ENCODE measurements at regions not wholly inside any gene's neighbourhood (a gene's known extent, or its start where the extent isn't known, plus 50 kb on each side); places are given as distances from the start of the nearest gene placed in this dataset.

DNA sequence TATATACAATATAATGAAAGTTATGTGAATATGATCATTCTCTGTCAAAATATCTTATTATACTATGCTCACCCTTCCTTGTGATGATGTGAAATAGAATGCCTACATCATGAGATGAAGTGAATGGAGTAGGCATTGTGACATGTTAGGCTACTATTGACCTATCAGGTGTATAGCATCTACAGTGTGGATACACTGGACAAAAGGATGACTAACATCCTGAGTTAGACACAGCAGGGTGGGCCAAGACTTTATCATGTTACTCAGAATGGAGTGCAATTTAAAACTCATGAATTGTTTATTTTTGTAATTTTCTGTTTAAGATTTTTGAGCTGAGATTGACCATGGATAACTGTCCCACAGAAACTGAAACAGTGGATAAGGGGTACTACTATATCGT lies 53.4 kb upstream of the NAV3 start:
- ATAC-seq (replicated peaks) (no peak), DNase-seq (no peak)
- H3K4me3 Mint-ChIP-seq = no peak overlapping the region
- H3K36me3 Mint-ChIP-seq (ENCODE audit: insufficient read depth) = no peaks in the 10 kb centered on the region
- peaks cover 0 to 14% of the 10 kb centered on the region in 2 donors for H3K9me3 Mint-ChIP-seq
- H3K27ac Mint-ChIP-seq = no peak overlapping the region
- H3K27me3 Mint-ChIP-seq = no peaks in the 10 kb centered on the region
- no peaks in the 10 kb centered on the region for H3K4me1 Mint-ChIP-seq (ENCODE audit: low read depth in 2 of 2)

DNA sequence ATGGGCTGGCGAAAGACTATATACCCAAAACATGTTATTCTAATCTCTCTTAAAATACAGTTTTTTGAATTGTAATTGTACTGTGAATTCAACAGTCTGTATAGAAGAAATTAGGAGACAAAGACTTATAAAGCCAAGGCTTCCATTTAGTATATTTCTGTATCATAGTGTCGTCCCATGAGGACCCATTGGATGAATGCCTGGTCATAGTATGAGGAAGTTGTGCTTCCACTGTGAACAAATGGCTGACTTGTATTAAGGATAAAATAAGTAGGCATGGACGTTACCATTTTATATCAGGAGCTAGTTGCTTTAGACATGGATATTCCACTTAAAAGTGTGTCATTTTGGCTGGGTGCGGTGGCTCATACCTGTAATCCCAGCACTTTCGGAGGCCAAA lies 55.9 kb upstream of the NAV3 start:
- Mint-ChIP-seq H3K36me3 (ENCODE audit: insufficient read depth) (no peaks in the 10 kb centered on the region), H3K9me3 (peaks cover 0 to 7% of the 10 kb centered on the region in 2 donors), H3K4me1 (ENCODE audit: low read depth in 2 of 2) (no peaks in the 10 kb centered on the region), H3K27ac (no peak overlapping the region), H3K4me3 (no peak overlapping the region), H3K27me3 (no peaks in the 10 kb centered on the region)
- ATAC-seq (replicated peaks) = no peak
- no peak for DNase-seq

DNA sequence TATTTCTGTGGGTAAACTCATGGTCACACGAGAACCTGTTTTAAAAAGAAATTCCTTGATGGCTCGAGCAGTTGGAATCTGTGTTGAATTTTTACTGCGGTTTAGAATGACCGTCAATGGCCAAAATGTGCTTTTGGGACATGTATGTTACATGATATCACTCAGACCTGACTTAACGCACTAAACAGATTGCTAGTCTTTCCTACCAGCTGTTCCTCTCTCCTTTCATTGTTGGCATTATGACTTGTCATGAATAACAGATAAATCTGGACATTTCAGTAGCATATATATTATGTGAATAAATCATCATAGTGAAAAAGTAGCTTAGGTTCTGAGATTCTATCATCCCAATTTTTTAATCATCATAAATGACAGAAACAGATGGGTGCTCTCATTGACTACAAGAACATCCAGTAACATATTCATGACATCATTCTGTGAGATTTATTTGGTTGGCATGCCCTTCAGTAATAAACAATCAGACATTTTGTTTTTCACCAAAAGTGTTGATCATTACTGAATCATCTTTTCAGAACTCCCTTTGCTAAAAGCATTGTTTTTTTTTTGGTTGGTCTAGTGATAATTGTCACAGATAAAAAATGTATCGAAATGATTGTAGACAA lies 57.9 kb upstream of the NAV3 start:
- Mint-ChIP-seq H3K27ac (no peak overlapping the region), H3K27me3 (no peaks in the 10 kb centered on the region), H3K4me1 (ENCODE audit: low read depth in 2 of 2) (no peaks in the 10 kb centered on the region), H3K36me3 (ENCODE audit: insufficient read depth) (no peaks in the 10 kb centered on the region), H3K9me3 (peaks cover 2 to 7% of the 10 kb centered on the region in 2 donors), H3K4me3 (no peak overlapping the region)
- ATAC-seq (replicated peaks) (no peak), DNase-seq (no peak)

DNA sequence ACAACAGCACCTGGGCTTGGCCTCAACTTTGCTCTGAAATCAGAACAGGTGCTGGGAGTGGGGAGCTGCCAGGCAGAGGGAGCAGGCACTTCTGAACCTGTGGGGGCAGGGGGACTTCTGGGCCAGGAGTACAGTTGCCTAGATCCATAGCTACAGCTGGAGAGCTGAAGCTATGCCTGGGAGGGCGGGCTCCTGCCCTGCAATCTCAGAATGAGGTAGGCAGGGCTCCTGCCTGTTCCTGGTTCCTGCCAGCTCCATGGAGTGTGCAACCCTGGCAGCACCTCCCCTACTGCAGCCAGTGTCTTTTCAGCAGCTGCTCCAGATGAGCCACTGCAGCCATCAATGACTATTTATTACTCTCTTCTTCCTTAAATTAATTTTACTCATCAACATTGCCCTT lies 62.1 kb upstream of the NAV3 start:
- H3K27me3 Mint-ChIP-seq = no peaks in the 10 kb centered on the region
- H3K4me1 Mint-ChIP-seq (ENCODE audit: low read depth in 2 of 2) = no peaks in the 10 kb centered on the region
- H3K36me3 Mint-ChIP-seq (ENCODE audit: insufficient read depth) = no peaks in the 10 kb centered on the region
- ATAC-seq (replicated peaks) (no peak), DNase-seq (no peak)
- no peak overlapping the region for H3K4me3 Mint-ChIP-seq
- H3K27ac Mint-ChIP-seq = no peak overlapping the region
- peaks cover 7 to 18% of the 10 kb centered on the region in 2 donors for H3K9me3 Mint-ChIP-seq

DNA sequence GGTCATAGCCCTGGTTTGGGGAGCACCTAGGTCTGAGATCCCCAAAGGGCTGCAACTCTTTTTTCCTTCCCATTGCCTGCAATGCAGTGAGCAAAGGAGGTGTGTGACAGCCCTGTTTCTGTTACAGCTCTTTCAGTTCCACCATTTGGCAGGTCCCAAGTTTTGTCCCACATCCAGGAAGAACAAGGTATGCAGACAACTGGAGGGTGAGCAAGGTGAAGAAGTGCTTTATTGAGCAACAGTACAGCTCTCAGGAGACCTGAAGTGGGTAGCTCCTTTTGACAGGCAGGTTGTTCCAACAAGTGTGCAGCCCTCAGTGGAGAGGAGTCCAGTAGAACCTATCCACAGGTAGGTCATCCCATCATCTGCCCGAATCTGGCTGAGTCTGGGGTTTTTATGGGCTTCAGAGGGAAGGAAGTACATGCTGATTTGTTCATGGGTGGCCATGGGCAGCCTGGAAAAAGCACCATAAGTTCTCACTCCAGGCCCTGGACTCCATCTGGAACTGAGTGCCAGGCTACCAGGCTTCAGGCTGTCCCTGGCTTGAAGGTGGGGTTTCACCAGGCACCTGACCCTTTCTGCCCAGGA lies 62.8 kb upstream of the NAV3 start:
- Mint-ChIP-seq H3K9me3 (peaks cover 9 to 12% of the 10 kb centered on the region in 2 donors), H3K27me3 (no peaks in the 10 kb centered on the region), H3K4me3 (no peak overlapping the region), H3K27ac (no peak overlapping the region), H3K36me3 (ENCODE audit: insufficient read depth) (no peaks in the 10 kb centered on the region), H3K4me1 (ENCODE audit: low read depth in 2 of 2) (no peaks in the 10 kb centered on the region)
- DNase-seq (no peak), ATAC-seq (replicated peaks) (no peak)

DNA sequence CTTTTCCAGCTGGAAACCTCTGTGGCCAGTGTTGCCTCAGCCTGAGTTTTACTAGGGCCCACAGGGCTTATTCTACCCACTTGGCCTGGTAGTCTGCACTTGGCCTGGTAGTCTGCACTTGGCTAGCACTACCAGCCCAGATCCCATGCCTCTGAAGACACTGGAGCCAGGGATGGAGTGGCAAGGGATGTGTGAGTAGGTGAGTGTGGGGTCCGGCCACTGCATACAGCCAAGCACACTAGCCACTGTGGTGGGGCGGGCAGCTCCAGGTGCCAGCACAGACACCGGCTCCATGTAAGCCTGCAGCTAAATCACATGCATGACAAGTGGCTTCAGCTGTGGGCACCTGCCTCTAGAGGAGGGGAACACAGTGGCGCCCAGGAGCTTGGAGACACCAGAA lies 63.4 kb upstream of the NAV3 start:
- peaks cover 10% of the 10 kb centered on the region in 2 donors for H3K9me3 Mint-ChIP-seq
- no peaks in the 10 kb centered on the region for H3K4me1 Mint-ChIP-seq (ENCODE audit: low read depth in 2 of 2)
- H3K36me3 Mint-ChIP-seq (ENCODE audit: insufficient read depth) = no peaks in the 10 kb centered on the region
- DNase-seq = no peak
- H3K4me3 Mint-ChIP-seq = no peak overlapping the region
- no peak overlapping the region for H3K27ac Mint-ChIP-seq
- no peak for ATAC-seq (replicated peaks)
- no peaks in the 10 kb centered on the region for H3K27me3 Mint-ChIP-seq

GRCh38 chr12:77766224-77766623 lies 64.5 kb upstream of the NAV3 start:
- no peak overlapping the region for H3K27ac Mint-ChIP-seq
- ATAC-seq (replicated peaks) (no peak), DNase-seq (no peak)
- H3K36me3 Mint-ChIP-seq (ENCODE audit: insufficient read depth) = no peaks in the 10 kb centered on the region
- H3K9me3 Mint-ChIP-seq = peaks cover 10% of the 10 kb centered on the region in 2 donors
- no peaks in the 10 kb centered on the region for H3K4me1 Mint-ChIP-seq (ENCODE audit: low read depth in 2 of 2)
- H3K4me3 Mint-ChIP-seq = no peak overlapping the region
- no peaks in the 10 kb centered on the region for H3K27me3 Mint-ChIP-seq

DNA sequence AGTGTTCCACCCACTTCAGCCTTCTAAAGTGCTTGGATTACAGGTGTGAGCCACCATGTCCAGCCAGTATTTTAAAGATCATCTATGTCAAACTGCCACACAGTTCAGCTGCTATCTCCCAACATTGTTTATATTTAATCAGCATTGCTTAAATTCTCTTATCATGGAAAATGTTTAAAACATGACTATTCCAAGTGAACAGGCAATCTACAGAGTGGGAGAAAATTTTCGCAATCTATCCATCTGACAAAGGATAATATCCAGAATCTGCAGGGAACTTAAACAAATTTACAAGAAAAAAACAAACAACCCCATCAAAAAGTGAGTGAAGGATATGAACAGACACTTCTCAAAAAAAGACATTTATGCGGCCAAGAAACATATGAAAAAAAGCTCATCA lies 69.4 kb upstream of the NAV3 start:
- Mint-ChIP-seq H3K4me1 (ENCODE audit: low read depth in 2 of 2) (no peaks in the 10 kb centered on the region), H3K4me3 (no peak overlapping the region), H3K36me3 (ENCODE audit: insufficient read depth) (no peaks in the 10 kb centered on the region), H3K27ac (no peak overlapping the region), H3K9me3 (peaks cover 10 to 14% of the 10 kb centered on the region in 2 donors), H3K27me3 (no peaks in the 10 kb centered on the region)
- DNase-seq (no peak), ATAC-seq (replicated peaks) (no peak)

DNA sequence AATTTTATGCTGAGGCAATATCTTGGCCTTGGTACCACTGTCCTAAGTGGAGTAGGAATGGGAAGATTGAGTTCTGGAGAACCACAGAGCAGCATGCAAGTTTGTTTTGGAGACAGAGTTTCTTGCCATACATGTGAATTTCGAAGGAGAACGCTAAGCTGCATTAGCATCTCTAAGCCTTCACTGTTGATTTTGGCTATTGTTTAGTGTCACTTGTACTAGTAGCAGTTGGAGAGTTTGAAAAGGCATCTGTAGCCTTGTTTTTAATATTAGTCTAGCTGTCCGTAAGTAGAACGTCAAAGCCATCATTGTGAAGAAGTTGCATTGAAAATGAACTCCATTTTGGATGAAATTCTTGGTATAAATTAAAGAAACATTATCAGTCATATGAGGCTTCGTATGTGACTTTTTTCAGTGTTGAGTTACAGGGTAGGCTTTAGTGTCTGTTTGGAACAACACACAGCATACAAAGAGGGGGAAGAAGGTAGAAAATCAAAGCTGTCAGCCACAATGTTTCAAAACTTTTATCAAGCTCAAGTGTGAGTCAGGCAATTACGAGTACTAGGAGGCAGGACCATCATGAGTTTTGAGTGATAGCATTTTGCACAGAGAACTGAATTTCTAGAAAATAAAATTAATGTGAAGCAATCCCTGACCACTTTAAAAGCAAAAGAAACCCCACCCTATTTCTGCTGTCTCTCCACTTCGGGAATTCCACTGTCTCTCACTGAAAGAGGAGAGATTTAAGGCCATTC lies 70.2 kb upstream of the NAV3 start:
- H3K4me1 Mint-ChIP-seq (ENCODE audit: low read depth in 2 of 2) = no peaks in the 10 kb centered on the region
- DNase-seq (no peak), ATAC-seq (replicated peaks) (no peak)
- no peaks in the 10 kb centered on the region for H3K27me3 Mint-ChIP-seq
- H3K9me3 Mint-ChIP-seq = peaks cover 6 to 12% of the 10 kb centered on the region in 2 donors
- no peak overlapping the region for H3K27ac Mint-ChIP-seq
- no peaks in the 10 kb centered on the region for H3K36me3 Mint-ChIP-seq (ENCODE audit: insufficient read depth)
- no peak overlapping the region for H3K4me3 Mint-ChIP-seq

DNA sequence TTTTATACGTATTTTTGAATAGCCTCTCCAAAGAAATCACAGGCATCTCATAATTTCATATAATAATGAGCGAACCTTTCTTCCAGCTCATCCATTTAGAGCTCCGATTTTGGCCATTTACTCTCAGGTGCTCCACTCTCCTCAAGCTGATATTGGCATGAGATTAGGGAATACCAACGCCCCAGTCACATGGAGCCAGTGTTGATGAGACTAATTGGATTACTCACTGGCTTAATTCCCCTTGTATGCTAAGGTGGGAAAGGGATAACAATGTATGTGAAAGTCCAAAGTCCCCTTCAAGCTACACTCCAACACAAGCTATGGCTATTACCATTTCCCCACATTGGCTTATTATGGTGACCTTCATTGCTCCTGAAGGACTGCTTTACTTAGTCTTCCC lies 76.6 kb upstream of the NAV3 start:
- no peaks in the 10 kb centered on the region for H3K36me3 Mint-ChIP-seq (ENCODE audit: insufficient read depth)
- H3K27ac Mint-ChIP-seq = no peak overlapping the region
- DNase-seq = no peak
- no peaks in the 10 kb centered on the region for H3K27me3 Mint-ChIP-seq
- H3K4me3 Mint-ChIP-seq = no peak overlapping the region
- peaks cover 0 to 5% of the 10 kb centered on the region in 2 donors for H3K9me3 Mint-ChIP-seq
- H3K4me1 Mint-ChIP-seq (ENCODE audit: low read depth in 2 of 2) = no peaks in the 10 kb centered on the region
- ATAC-seq (replicated peaks) = no peak

- H3K27me3 Mint-ChIP-seq = no peaks in the 10 kb centered on the region
- no peak overlapping the region for H3K4me3 Mint-ChIP-seq
- no peak for ATAC-seq (replicated peaks)
- H3K4me1 Mint-ChIP-seq (ENCODE audit: low read depth in 2 of 2) = no peaks in the 10 kb centered on the region
- no peak overlapping the region for H3K27ac Mint-ChIP-seq
- no peak for DNase-seq
- no peaks in the 10 kb centered on the region for H3K36me3 Mint-ChIP-seq (ENCODE audit: insufficient read depth)
- peaks cover 8% of the 10 kb centered on the region in 2 donors for H3K9me3 Mint-ChIP-seq
These were observed 78.8 kb upstream of the NAV3 start for GRCh38 chr12:77751939-77752338.

DNA sequence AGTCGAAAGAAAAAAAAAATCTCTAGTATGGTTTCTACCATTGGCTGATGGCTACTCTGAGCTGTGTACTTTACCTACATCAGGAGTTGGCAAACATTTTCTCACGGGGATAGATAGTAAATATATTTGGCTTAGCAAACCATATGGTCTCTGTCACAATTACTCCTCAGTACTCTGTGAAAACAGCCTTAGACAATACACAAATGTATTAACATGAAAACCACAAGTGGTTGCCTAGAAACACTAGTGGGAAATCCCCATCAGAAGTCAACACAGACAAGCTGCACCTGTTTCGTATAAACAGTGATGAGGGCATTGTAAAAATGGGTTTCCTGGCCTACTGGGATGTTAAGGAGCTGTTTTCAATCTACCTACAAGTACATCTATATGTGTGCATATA lies 84.6 kb upstream of the NAV3 start:
- H3K27me3 Mint-ChIP-seq = no peaks in the 10 kb centered on the region

DNA sequence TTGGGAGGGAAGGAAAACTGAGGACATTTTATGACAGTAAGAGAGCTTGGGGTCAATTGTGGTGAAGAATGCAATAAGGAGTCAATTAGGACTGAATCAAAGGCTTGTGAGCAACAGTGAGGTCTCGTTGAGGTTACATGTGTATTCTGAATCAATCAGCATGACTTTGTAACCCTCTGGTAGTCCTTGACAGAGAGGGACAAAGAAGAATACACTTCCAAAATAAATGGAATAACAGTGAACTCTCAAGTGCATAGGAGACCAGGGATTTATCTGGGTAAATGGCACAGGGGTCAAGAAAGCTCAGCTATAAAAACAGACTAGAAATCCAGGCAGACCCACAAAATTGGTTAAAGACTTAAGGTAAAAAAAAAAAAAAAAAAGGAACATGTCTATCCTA lies 85.1 kb upstream of the NAV3 start:
- H3K27ac Mint-ChIP-seq = no peak overlapping the region
- no peaks in the 10 kb centered on the region for H3K27me3 Mint-ChIP-seq
- H3K4me3 Mint-ChIP-seq = no peak overlapping the region
- no peaks in the 10 kb centered on the region for H3K36me3 Mint-ChIP-seq (ENCODE audit: insufficient read depth)
- peaks cover 14 to 24% of the 10 kb centered on the region in 2 donors for H3K9me3 Mint-ChIP-seq
- DNase-seq (no peak), ATAC-seq (replicated peaks) (no peak)
- no peaks in the 10 kb centered on the region for H3K4me1 Mint-ChIP-seq (ENCODE audit: low read depth in 2 of 2)

More for the DNA sequence above, 84.6 kb upstream of the NAV3 start:
- peaks cover 13 to 21% of the 10 kb centered on the region in 2 donors for H3K9me3 Mint-ChIP-seq
- H3K4me1 Mint-ChIP-seq (ENCODE audit: low read depth in 2 of 2) = no peaks in the 10 kb centered on the region
- H3K27ac Mint-ChIP-seq = no peak overlapping the region
- no peak for DNase-seq
- no peaks in the 10 kb centered on the region for H3K36me3 Mint-ChIP-seq (ENCODE audit: insufficient read depth)
- ATAC-seq (replicated peaks) = no peak
- no peak overlapping the region for H3K4me3 Mint-ChIP-seq

GRCh38 chr12:77742631-77743030 lies 88.1 kb upstream of the NAV3 start:
- DNase-seq = no peak
- H3K27me3 Mint-ChIP-seq = no peaks in the 10 kb centered on the region
- peaks cover 16 to 20% of the 10 kb centered on the region in 2 donors for H3K9me3 Mint-ChIP-seq
- H3K27ac Mint-ChIP-seq = no peak overlapping the region
- no peaks in the 10 kb centered on the region for H3K36me3 Mint-ChIP-seq (ENCODE audit: insufficient read depth)
- H3K4me3 Mint-ChIP-seq = no peak overlapping the region
- no peak for ATAC-seq (replicated peaks)
- H3K4me1 Mint-ChIP-seq (ENCODE audit: low read depth in 2 of 2) = no peaks in the 10 kb centered on the region
